Liver (tissue), 8 donors: ENCODE measurements at regions not wholly inside any gene's neighbourhood (a gene's known extent, or its start where the extent isn't known, plus 50 kb on each side); places are given as distances from the start of the nearest gene placed in this dataset.

Experiments
- DNase-seq: peaks from one replicate; pipeline ENCODE4 v3.0.0-alpha.2; 2017; ENCODE audit warnings: low spot score
- H3K27ac ChIP-seq, 2 donors: one replicate each; pipeline ENCODE4 v1.7.0; 2013; ENCODE audit warnings: inconsistent platforms in 2 of 2, low read length in 2 of 2, control low read depth in 1 of 2, low read depth in 1 of 2, mild to moderate bottlenecking in 1 of 2
- H3K27me3 ChIP-seq, 4 donors: one replicate each; pipeline versions ENCODE4 v1.6.1 to v1.7.0; 2013; ENCODE audit warnings: low read length in 3 of 4, inconsistent platforms in 1 of 4, mild to moderate bottlenecking in 1 of 4, moderate library complexity in 1 of 4; ENCODE audit not compliant: control insufficient read depth in 4 of 4, insufficient read depth in 4 of 4
- H3K36me3 ChIP-seq, 4 donors: one replicate each; pipeline versions ENCODE4 v1.6.1 to v1.7.0; 2013; ENCODE audit warnings: low read length in 3 of 4, mild to moderate bottlenecking in 3 of 4, low read depth in 1 of 4, moderate library complexity in 1 of 4; ENCODE audit not compliant: control insufficient read depth in 4 of 4, insufficient read depth in 3 of 4
- H3K4me1 ChIP-seq, 4 donors: one replicate each; pipeline versions ENCODE4 v1.6.1 to v1.7.0; 2013; ENCODE audit warnings: low read length in 3 of 4, mild to moderate bottlenecking in 3 of 4, moderate library complexity in 1 of 4; ENCODE audit not compliant: control insufficient read depth in 4 of 4, insufficient read depth in 4 of 4
- H3K4me3 ChIP-seq, 3 donors: one replicate each; pipeline versions ENCODE4 v1.6.1 to v1.7.0; 2013; ENCODE audit warnings: low read length in 3 of 3, control low read depth in 1 of 3, low read depth in 1 of 3, mild to moderate bottlenecking in 1 of 3
- H3K9ac ChIP-seq, 2 donors: one replicate each; pipeline ENCODE4 v1.7.0; 2013; ENCODE audit warnings: low read length in 2 of 2, mild to moderate bottlenecking in 2 of 2, moderate library complexity in 2 of 2, control low read depth in 1 of 2, low read depth in 1 of 2
- H3K9me3 ChIP-seq, 4 donors: one replicate each; pipeline versions ENCODE4 v1.6.1 to v1.7.0; 2013; ENCODE audit warnings: low read length in 3 of 4; ENCODE audit not compliant: control insufficient read depth in 4 of 4
- CTCF ChIP-seq: fragments of 150-350 bp; IDR thresholded peaks from 2 replicates; pipeline ENCODE4 v1.5.1; 2017; ENCODE audit warnings: improper control_type of control experiment, low read depth, low read length; ENCODE audit not compliant: missing input control
- EGR1 ChIP-seq, 2 donors: IDR thresholded peaks; 2 replicates each; pipeline ENCODE4 v1.6.1; 2016 to 2018; ENCODE audit warnings: antibody characterized with exemption in 2 of 2, low read depth in 2 of 2
- FOXA1 ChIP-seq: IDR thresholded peaks from 2 replicates; pipeline ENCODE4 v1.6.1; 2016; ENCODE audit warnings: antibody characterized with exemption
- HNF4A ChIP-seq, 2 donors: conservative IDR thresholded peaks; 2 replicates each; pipeline ENCODE4 v1.6.1; 2016; ENCODE audit warnings: antibody characterized with exemption in 2 of 2, mild to moderate bottlenecking in 2 of 2
- HNF4G ChIP-seq: IDR thresholded peaks from 2 replicates; pipeline ENCODE4 v1.6.1; 2016; ENCODE audit warnings: antibody characterized with exemption
- JUND ChIP-seq, 2 donors: IDR thresholded peaks; 2 replicates each; pipeline ENCODE4 v1.6.1; 2016; ENCODE audit warnings: antibody characterized with exemption in 2 of 2
- NR2F2 ChIP-seq: IDR thresholded peaks from 2 replicates; pipeline ENCODE4 v1.6.1; 2016; ENCODE audit warnings: antibody characterized with exemption
- RAD21 ChIP-seq, 2 donors: IDR thresholded peaks; 2 replicates each; pipeline ENCODE4 v1.6.1; 2016; ENCODE audit warnings: antibody characterized with exemption in 2 of 2, mild to moderate bottlenecking in 2 of 2
- SP1 ChIP-seq: IDR thresholded peaks from 2 replicates; pipeline ENCODE4 v1.6.1; 2018; ENCODE audit warnings: antibody characterized with exemption, mild to moderate bottlenecking
- YY1 ChIP-seq: IDR thresholded peaks from 2 replicates; pipeline ENCODE4 v1.6.1; 2016; ENCODE audit warnings: antibody characterized with exemption, mild to moderate bottlenecking
- WGBS: extraction: QIAGEN DNeasy Blood & Tissue Kit; methylation state at CpG from one replicate; pipeline ENCODE4 v1.1.7; 2013; 5-methylcytosine and 5-hydroxymethylcytosine counted together
- TF ChIP-seq, protein P1 (sequence below): IDR thresholded peaks from 2 replicates; pipeline ENCODE4 v1.6.1; 2016; ENCODE audit warnings: antibody characterized with exemption, mild to moderate bottlenecking
- TF ChIP-seq, protein P2 (sequence below): IDR thresholded peaks from 2 replicates; pipeline ENCODE4 v1.6.1; 2016; ENCODE audit warnings: antibody characterized with exemption
- TF ChIP-seq, protein P3 (sequence below): IDR thresholded peaks from 2 replicates; pipeline ENCODE4 v1.6.1; 2016; ENCODE audit warnings: antibody characterized with exemption
- donor health status: healthy.
- donor health status: healthy.
- donor health status: healthy.
- donor health status: healthy.
- donor health status: healthy.

DNA sequence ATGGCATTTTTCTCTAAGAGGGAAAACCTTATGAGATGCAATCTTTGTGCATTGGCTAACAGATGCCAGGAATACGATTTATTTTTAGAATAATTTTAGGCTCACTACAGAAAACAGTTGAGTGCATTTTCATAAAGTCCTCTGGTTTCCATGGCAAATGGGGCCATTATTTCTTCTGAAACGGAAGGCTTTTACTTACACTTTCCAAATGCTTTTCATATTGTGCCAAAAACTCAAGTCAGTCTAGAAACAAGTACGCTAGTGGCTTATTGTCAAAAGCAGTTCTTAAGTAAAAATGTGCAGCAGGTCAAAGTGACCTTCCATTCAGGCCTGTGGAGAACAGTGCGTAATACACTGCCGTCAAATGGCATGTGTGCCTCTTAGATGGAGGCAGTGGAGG lies 628.7 kb downstream of the EFNB2 start:
- no peak overlapping the region for H3K27ac ChIP-seq
- H3K36me3 ChIP-seq, result no peaks in the 10 kb centered on the region
- H3K9ac ChIP-seq, result no peak overlapping the region
- no peak overlapping the region for H3K4me3 ChIP-seq
- H3K4me1 ChIP-seq, result no peaks in the 10 kb centered on the region
- 86% methylated on average over 5 of the region's 5 CpGs for WGBS
- no peak for DNase-seq
- no peaks in the 10 kb centered on the region for H3K9me3 ChIP-seq
- peaks cover 0 to 9% (median 0%) of the 10 kb centered on the region in 4 donors for H3K27me3 ChIP-seq
- TF ChIP-seq JUND (IDR thresholded peaks at IDR 0.05) (no peak), NR2F2 (no peak), HNF4G (no peak), EGR1 (IDR thresholded peaks at IDR 0.05; ENCODE audit: low read depth in 2 of 2) (no peak), FOXA1 (no peak), RAD21 (IDR thresholded peaks at IDR 0.05) (no peak), YY1 (no peak)
- TF ChIP-seq, protein P1, sequence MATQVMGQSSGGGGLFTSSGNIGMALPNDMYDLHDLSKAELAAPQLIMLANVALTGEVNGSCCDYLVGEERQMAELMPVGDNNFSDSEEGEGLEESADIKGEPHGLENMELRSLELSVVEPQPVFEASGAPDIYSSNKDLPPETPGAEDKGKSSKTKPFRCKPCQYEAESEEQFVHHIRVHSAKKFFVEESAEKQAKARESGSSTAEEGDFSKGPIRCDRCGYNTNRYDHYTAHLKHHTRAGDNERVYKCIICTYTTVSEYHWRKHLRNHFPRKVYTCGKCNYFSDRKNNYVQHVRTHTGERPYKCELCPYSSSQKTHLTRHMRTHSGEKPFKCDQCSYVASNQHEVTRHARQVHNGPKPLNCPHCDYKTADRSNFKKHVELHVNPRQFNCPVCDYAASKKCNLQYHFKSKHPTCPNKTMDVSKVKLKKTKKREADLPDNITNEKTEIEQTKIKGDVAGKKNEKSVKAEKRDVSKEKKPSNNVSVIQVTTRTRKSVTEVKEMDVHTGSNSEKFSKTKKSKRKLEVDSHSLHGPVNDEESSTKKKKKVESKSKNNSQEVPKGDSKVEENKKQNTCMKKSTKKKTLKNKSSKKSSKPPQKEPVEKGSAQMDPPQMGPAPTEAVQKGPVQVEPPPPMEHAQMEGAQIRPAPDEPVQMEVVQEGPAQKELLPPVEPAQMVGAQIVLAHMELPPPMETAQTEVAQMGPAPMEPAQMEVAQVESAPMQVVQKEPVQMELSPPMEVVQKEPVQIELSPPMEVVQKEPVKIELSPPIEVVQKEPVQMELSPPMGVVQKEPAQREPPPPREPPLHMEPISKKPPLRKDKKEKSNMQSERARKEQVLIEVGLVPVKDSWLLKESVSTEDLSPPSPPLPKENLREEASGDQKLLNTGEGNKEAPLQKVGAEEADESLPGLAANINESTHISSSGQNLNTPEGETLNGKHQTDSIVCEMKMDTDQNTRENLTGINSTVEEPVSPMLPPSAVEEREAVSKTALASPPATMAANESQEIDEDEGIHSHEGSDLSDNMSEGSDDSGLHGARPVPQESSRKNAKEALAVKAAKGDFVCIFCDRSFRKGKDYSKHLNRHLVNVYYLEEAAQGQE, result no peak

DNA sequence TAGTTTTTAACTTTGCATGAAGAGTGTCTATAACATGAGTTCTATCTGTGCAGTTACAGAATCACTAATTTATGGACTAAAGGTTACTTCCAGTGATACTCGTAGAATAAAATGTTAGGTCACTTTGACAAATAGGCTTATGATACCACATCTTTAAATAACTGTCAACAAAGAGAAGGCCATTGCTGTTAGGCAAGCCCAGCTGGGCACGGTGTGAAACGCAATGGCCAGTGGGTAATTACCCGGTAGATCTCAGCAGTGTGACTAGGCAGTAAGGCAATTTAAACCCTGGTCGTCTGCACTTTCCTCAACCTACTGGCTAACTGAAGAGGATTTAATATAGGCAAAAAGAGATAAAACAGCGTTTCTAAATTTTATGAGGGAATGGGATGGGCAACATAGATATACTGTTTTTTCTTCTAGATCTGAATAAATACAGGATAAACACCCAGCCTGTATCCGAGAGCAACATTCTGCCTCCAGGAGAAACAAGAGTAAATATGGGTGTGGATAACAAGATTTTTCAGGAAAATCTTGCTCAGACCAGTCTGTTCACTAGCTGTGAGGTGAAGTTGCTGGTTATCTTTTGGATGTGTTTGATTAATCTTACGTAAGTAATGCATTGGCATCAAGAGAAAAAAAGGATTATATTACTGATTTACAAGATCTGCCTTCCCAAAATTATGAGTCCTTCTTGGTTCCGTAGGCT lies 631.3 kb downstream of the EFNB2 start:
- Histone ChIP-seq H3K9ac (no peak overlapping the region), H3K4me1 (no peaks in the 10 kb centered on the region), H3K27ac (no peak overlapping the region), H3K27me3 (peaks cover 0 to 9% (median 0%) of the 10 kb centered on the region in 4 donors), H3K4me3 (no peak overlapping the region), H3K9me3 (peaks cover 0 to 4% (median 0%) of the 10 kb centered on the region in 4 donors), H3K36me3 (no peaks in the 10 kb centered on the region)
- TF ChIP-seq, protein P2, sequence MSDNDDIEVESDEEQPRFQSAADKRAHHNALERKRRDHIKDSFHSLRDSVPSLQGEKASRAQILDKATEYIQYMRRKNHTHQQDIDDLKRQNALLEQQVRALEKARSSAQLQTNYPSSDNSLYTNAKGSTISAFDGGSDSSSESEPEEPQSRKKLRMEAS, result no peak
- TF ChIP-seq NR2F2 (no peak), YY1 (no peak), RAD21 (IDR thresholded peaks at IDR 0.05) (no peak), HNF4A (conservative IDR thresholded peaks at IDR 0.05) (no peak), SP1 (no peak), JUND (IDR thresholded peaks at IDR 0.05) (no peak), CTCF (no peak)
- TF ChIP-seq, protein P3, sequence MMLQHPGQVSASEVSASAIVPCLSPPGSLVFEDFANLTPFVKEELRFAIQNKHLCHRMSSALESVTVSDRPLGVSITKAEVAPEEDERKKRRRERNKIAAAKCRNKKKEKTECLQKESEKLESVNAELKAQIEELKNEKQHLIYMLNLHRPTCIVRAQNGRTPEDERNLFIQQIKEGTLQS, result no peak
- TF ChIP-seq, protein P1, result no peak
- 73% methylated on average over 9 of the region's 9 CpGs for WGBS
- DNase-seq, result no peak
